SK-N-SH (cell line): ENCODE measurements at regions not wholly inside any gene's neighbourhood (a gene's known extent, or its start where the extent isn't known, plus 50 kb on each side); places are given as distances from the start of the nearest gene placed in this dataset.
A peak's percentile ranks its signal among the peaks of the same experiment; 100 is the strongest.

Source experiments
- CTCF ChIA-PET: fragments of 300-600, 350-600 bp; formaldehyde crosslinking; extraction: SDS; loops from one replicate; lab custom pipeline; 2021; lab: Yijun Ruan, JAX
- POLR2A ChIA-PET: fragments of 350-600 bp; sonication (Branson Sonifier 250); formaldehyde crosslinking; extraction: SDS; loops from one replicate; lab custom pipeline; 2020; ENCODE audit warnings: antibody characterized with exemption, inconsistent platforms; lab: Yijun Ruan, JAX
- DNase-seq: peaks from one replicate; pipeline ENCODE4 v3.0.0; 2012
- H2AFZ ChIP-seq: fragments of 200-600 bp; sonication (generic); 2 replicates; pipeline ENCODE4 v1.8.1; 2016; ENCODE audit warnings: antibody characterized with exemption, mild to moderate bottlenecking, low read depth
- H3F3A ChIP-seq: fragments of 200-600 bp; sonication (generic); replicated peaks from 2 replicates; pipeline ENCODE3; 2016; ENCODE audit warnings: antibody characterized with exemption, mild to moderate bottlenecking; ENCODE audit not compliant: insufficient read depth
- H3K27ac ChIP-seq, 2 experiments: fragments of 200-500 bp in 1 of 2; fragments of 200-600 bp in 1 of 2; sonication (Bioruptor generic) in 1 of 2; sonication (generic), shearing (Covaris generic) in 1 of 2; 2 replicates each; pipeline versions ENCODE4 v1.5.1 to v1.6.1; 2014 to 2016; ENCODE audit warnings: low read depth in 2 of 2, inconsistent platforms in 1 of 2, low read length in 1 of 2, mild to moderate bottlenecking in 1 of 2, mixed read lengths in 1 of 2
- H3K27me3 ChIP-seq: fragments of 200-600 bp; sonication (generic), shearing (Covaris generic); 2 replicates; pipeline ENCODE4 v1.6.1; 2016; ENCODE audit warnings: mixed run types; ENCODE audit not compliant: insufficient read depth
- H3K36me3 ChIP-seq, 2 experiments: fragments of 200-500 bp in 1 of 2; fragments of 200-600 bp in 1 of 2; sonication (Bioruptor generic) in 1 of 2; sonication (generic) in 1 of 2; replicated peaks in 1 of 2; 2 replicates each; pipeline versions ENCODE3 to v1.5.1; 2014 to 2016; ENCODE audit warnings: low read length in 1 of 2, mild to moderate bottlenecking in 1 of 2; ENCODE audit not compliant: insufficient read depth in 2 of 2, control insufficient read depth in 1 of 2
- H3K4me1 ChIP-seq, 2 experiments: fragments of 200-500 bp in 1 of 2; fragments of 200-600 bp in 1 of 2; sonication (Bioruptor generic) in 1 of 2; sonication (generic), shearing (Covaris generic) in 1 of 2; 2 replicates each; pipeline versions ENCODE4 v1.5.1 to v1.6.1; 2014 to 2016; ENCODE audit warnings: low read depth in 1 of 2, low read length in 1 of 2, mixed run types in 1 of 2; ENCODE audit not compliant: insufficient read depth in 2 of 2, control insufficient read depth in 1 of 2
- H3K4me2 ChIP-seq: fragments of 200-600 bp; sonication (generic), shearing (Covaris generic); 2 replicates; pipeline ENCODE4 v1.6.1; 2017; ENCODE audit warnings: mixed run types
- H3K4me3 ChIP-seq, 2 experiments: fragments of 200-500 bp in 1 of 2; fragments of 200-600 bp in 1 of 2; sonication (Bioruptor generic) in 1 of 2; sonication (generic), shearing (Covaris generic) in 1 of 2; 2 replicates each; pipeline versions ENCODE4 v1.5.1 to v1.8.1; 2014 to 2016; ENCODE audit warnings: low read depth in 2 of 2, inconsistent platforms in 1 of 2, low read length in 1 of 2, mild to moderate bottlenecking in 1 of 2, mixed read lengths in 1 of 2, moderate library complexity in 1 of 2
- H3K79me2 ChIP-seq: fragments of 200-600 bp; sonication (generic); 2 replicates; pipeline ENCODE4 v1.8.1; 2017; ENCODE audit warnings: mild to moderate bottlenecking; ENCODE audit not compliant: insufficient read depth
- H3K9ac ChIP-seq: fragments of 200-600 bp; sonication (generic); 2 replicates; pipeline ENCODE4 v1.6.1; 2017; ENCODE audit warnings: mixed run types
- H3K9me2 ChIP-seq: fragments of 200-600 bp; sonication (generic); 2 replicates; pipeline ENCODE4 v1.6.1; 2017; ENCODE audit warnings: mixed run types
- H3K9me3 ChIP-seq: fragments of 200-600 bp; sonication (generic); 2 replicates; pipeline ENCODE4 v1.6.1; 2017; ENCODE audit warnings: mixed run types, mild to moderate bottlenecking, moderate library complexity
- H4K20me1 ChIP-seq: fragments of 200-600 bp; sonication (generic); 2 replicates; pipeline ENCODE4 v1.6.1; 2017; ENCODE audit warnings: mild to moderate bottlenecking, mixed run types; ENCODE audit not compliant: insufficient read depth
- CHD2 ChIP-seq: fragments of 150-350 bp; IDR thresholded peaks from 2 replicates; pipeline ENCODE4 v1.6.1; 2018; ENCODE audit warnings: low read length; ENCODE audit not compliant: partially characterized antibody
- ELF1 ChIP-seq: IDR thresholded peaks from 2 replicates; pipeline ENCODE4 v1.4.0; 2012
- EP300 ChIP-seq, 2 experiments: IDR thresholded peaks; 2 replicates each; pipeline versions ENCODE4 v1.4.0 to v1.6.1; 2012; ENCODE audit warnings: borderline replicate concordance in 1 of 2, low read depth in 1 of 2, low read length in 1 of 2
- FOXJ3 ChIP-seq: sonication (generic); formaldehyde crosslinking; IDR thresholded peaks from 2 replicates; pipeline ENCODE4 v1.5.1; 2020; ENCODE audit warnings: mild to moderate bottlenecking, missing genetic modification reagents
- IRF3 ChIP-seq: fragments of 150-350 bp; IDR thresholded peaks from 2 replicates; pipeline ENCODE4 v1.6.1; 2016; ENCODE audit warnings: mild to moderate bottlenecking, low read depth, low read length
- MEF2A ChIP-seq: IDR thresholded peaks from 2 replicates; pipeline ENCODE4 v1.4.0; 2012; ENCODE audit warnings: low read depth, borderline replicate concordance
- PBX3 ChIP-seq: IDR thresholded peaks from 2 replicates; pipeline ENCODE4; 2012
- POLR2AphosphoS5 ChIP-seq: IDR thresholded peaks from 2 replicates; pipeline ENCODE4 v1.6.1; 2012; ENCODE audit warnings: low read depth, low read length
- RAD21 ChIP-seq: IDR thresholded peaks from 2 replicates; pipeline ENCODE4 v1.6.1; 2012; ENCODE audit warnings: mild to moderate bottlenecking, low read length
- RCOR1 ChIP-seq: fragments of 150-350 bp; IDR thresholded peaks from 2 replicates; pipeline ENCODE4 v1.6.1; 2017; ENCODE audit warnings: antibody characterized with exemption, low read length
- RFX5 ChIP-seq: IDR thresholded peaks from 2 replicates; pipeline ENCODE4 v1.6.1; 2012; ENCODE audit warnings: mild to moderate bottlenecking, improper control_type of control experiment, low read length
- SMC3 ChIP-seq: IDR thresholded peaks from 2 replicates; pipeline ENCODE4 v1.6.1; 2012; ENCODE audit warnings: low read depth, low read length, improper control_type of control experiment
- ZBTB33 ChIP-seq: IDR thresholded peaks from 2 replicates; pipeline ENCODE4 v1.4.0; 2012; ENCODE audit warnings: low read depth, borderline replicate concordance
- WGBS: methylation state at CpG from one replicate; pipeline ENCODE4 v1.1.6; 2017; ENCODE audit warnings: low lambda C conversion rate; 5-methylcytosine and 5-hydroxymethylcytosine counted together

- ChIA-PET CTCF (interaction anchor here (0.9 to 2.4 kb wide), 3 partner anchors 44 to 425 kb away, joined by 3 to 7 read pairs (median 3); no protein-coding TSS in a partner anchor), POLR2A (no interaction called here)
- Histone ChIP-seq H3K27ac (no peak overlapping the region), H3K4me2 (no peak overlapping the region), H3K27me3 (no peaks in the 10 kb centered on the region; the same call in 1 of the 2 replicates), H3K9me3 (no peaks in the 10 kb centered on the region), H3K79me2 (no peaks in the 10 kb centered on the region), H3F3A (no peaks in the 10 kb centered on the region), H3K9ac (no peak overlapping the region), H4K20me1 (no peaks in the 10 kb centered on the region), H3K4me3 (no peak overlapping the region), H3K4me1 (peaks cover 0 to 12% of the 10 kb centered on the region in 2 experiments; a peak in 1 of 4 replicates), H3K9me2 (no peaks in the 10 kb centered on the region), H3K36me3 (no peaks in the 10 kb centered on the region), H2AFZ (no peak overlapping the region)
- TF ChIP-seq RCOR1 (no peak), EP300 (IDR thresholded peaks at IDR 0.05; ENCODE audit: borderline replicate concordance in 1 of 2, low read depth in 1 of 2, low read length in 1 of 2) (peak in 1 of 2 experiments; percentile 50; a peak in 1 of 4 replicates), ELF1 (no peak), CHD2 (peak; percentile 19), POLR2AphosphoS5 (no peak), RAD21 (0 out of 2 replicates have a peak, but pooled peaks have one; percentile 15), ZBTB33 (no peak), MEF2A (no peak), IRF3 (no peak), RFX5 (no peak), SMC3 (no peak), PBX3 (no peak), FOXJ3 (no peak)
- WGBS, result 39% methylated on average over 12 of the region's 15 CpGs
- peak; percentile 68 for DNase-seq
Observed at GRCh38 chr5:133825631-133826289, 142.7 kb downstream of the C5orf15 start.
